KMS-11 (cell line): ENCODE measurements at regions not wholly inside any gene's neighbourhood (a gene's known extent, or its start where the extent isn't known, plus 50 kb on each side); places are given as distances from the start of the nearest gene placed in this dataset.

ENCODE experiments used
- H2AFZ ChIP-seq: fragments of 200-600 bp; sonication (generic); 2 replicates; pipeline ENCODE4 v1.6.1; 2016; ENCODE audit warnings: antibody characterized with exemption, mixed run types, low read depth
- H3K27ac ChIP-seq: fragments of 200-600 bp; sonication (generic); 2 replicates; pipeline ENCODE4 v1.6.1; 2016; ENCODE audit warnings: mild to moderate bottlenecking, mixed run types
- H3K27me3 ChIP-seq: fragments of 200-600 bp; sonication (generic); 2 replicates; pipeline ENCODE4 v1.6.1; 2017; ENCODE audit warnings: mild to moderate bottlenecking, low read depth, mixed run types, moderate library complexity; ENCODE audit not compliant: insufficient read depth
- H3K36me3 ChIP-seq: fragments of 200-600 bp; sonication (generic); 2 replicates; pipeline ENCODE4 v1.6.1; 2017; ENCODE audit warnings: mild to moderate bottlenecking, mixed run types; ENCODE audit not compliant: insufficient read depth
- H3K4me1 ChIP-seq: fragments of 200-600 bp; sonication (generic); 2 replicates; pipeline ENCODE4 v1.6.1; 2016; ENCODE audit warnings: mild to moderate bottlenecking, low read depth, mixed run types; ENCODE audit not compliant: poor library complexity, severe bottlenecking
- H3K4me2 ChIP-seq: fragments of 200-600 bp; sonication (generic); 2 replicates; pipeline ENCODE4 v1.7.0; 2016; ENCODE audit warnings: mild to moderate bottlenecking, mixed run types
- H3K4me3 ChIP-seq: fragments of 200-600 bp; sonication (generic); IDR thresholded peaks from 2 replicates; pipeline ENCODE4 v1.6.1; 2017; ENCODE audit warnings: low read depth, low read length, mixed read lengths; ENCODE audit not compliant: insufficient read depth
- H3K79me2 ChIP-seq: fragments of 200-600 bp; sonication (generic); 2 replicates; pipeline ENCODE4 v1.6.1; 2016; ENCODE audit warnings: low read depth, mixed run types; ENCODE audit not compliant: insufficient read depth
- H3K9ac ChIP-seq: fragments of 200-600 bp; sonication (generic); 2 replicates; pipeline ENCODE4 v1.6.1; 2016; ENCODE audit warnings: mild to moderate bottlenecking, mixed run types
- H4K20me1 ChIP-seq: fragments of 200-600 bp; sonication (generic); 2 replicates; pipeline ENCODE4 v1.6.1; 2016; ENCODE audit warnings: mild to moderate bottlenecking, mixed run types; ENCODE audit not compliant: insufficient read depth
- CTCF ChIP-seq: fragments of 200-600 bp; sonication (generic); conservative IDR thresholded peaks from 2 replicates; pipeline ENCODE4 v1.6.1; 2017; ENCODE audit warnings: low read depth, mild to moderate bottlenecking, antibody characterized with exemption, low read length, moderate library complexity, mixed read lengths

GRCh38 chr9:2359891-2360471, 261.6 kb upstream of the VLDLR start:
- Histone ChIP-seq H3K79me2 (no peaks in the 10 kb centered on the region), H3K36me3 (no peaks in the 10 kb centered on the region), H3K4me1 (no peaks in the 10 kb centered on the region), H3K27ac (no peak overlapping the region), H4K20me1 (no peaks in the 10 kb centered on the region), H3K27me3 (no peaks in the 10 kb centered on the region), H3K4me3 (no peak overlapping the region), H3K4me2 (no peak overlapping the region), H3K9ac (no peak overlapping the region), H2AFZ (no peak overlapping the region)
- TF ChIP-seq CTCF, result no peak

GRCh38 chr9:2362150-2362549, 259.4 kb upstream of the VLDLR start:
- Histone ChIP-seq H2AFZ (no peak overlapping the region), H3K36me3 (no peaks in the 10 kb centered on the region), H3K27ac (no peak overlapping the region), H3K4me1 (no peaks in the 10 kb centered on the region), H3K4me2 (no peak overlapping the region), H3K79me2 (no peaks in the 10 kb centered on the region), H3K27me3 (no peaks in the 10 kb centered on the region), H3K9ac (no peak overlapping the region), H4K20me1 (no peaks in the 10 kb centered on the region), H3K4me3 (no peak overlapping the region)
- TF ChIP-seq CTCF, result no peak

- H3K79me2 ChIP-seq, result no peaks in the 10 kb centered on the region
- H3K36me3 ChIP-seq, result no peaks in the 10 kb centered on the region
- no peaks in the 10 kb centered on the region for H3K4me1 ChIP-seq
- TF ChIP-seq CTCF, result no peak
- no peaks in the 10 kb centered on the region for H3K27me3 ChIP-seq
- no peaks in the 10 kb centered on the region for H4K20me1 ChIP-seq
- no peak overlapping the region for H3K9ac ChIP-seq
- no peak overlapping the region for H3K27ac ChIP-seq
- H3K4me3 ChIP-seq, result no peak overlapping the region
- H3K4me2 ChIP-seq, result no peak overlapping the region
- no peak overlapping the region for H2AFZ ChIP-seq
Measured at GRCh38 chr9:2363138-2363745, 258.3 kb upstream of the VLDLR start.

GRCh38 chr9:2363781-2364180, 257.8 kb upstream of the VLDLR start:
- no peaks in the 10 kb centered on the region for H4K20me1 ChIP-seq
- TF ChIP-seq CTCF, result no peak

More at GRCh38 chr9:2363781-2364180, 257.8 kb upstream of the VLDLR start:
- H3K9ac ChIP-seq, result no peak overlapping the region
- no peak overlapping the region for H2AFZ ChIP-seq
- no peak overlapping the region for H3K4me2 ChIP-seq
- no peaks in the 10 kb centered on the region for H3K4me1 ChIP-seq
- H3K79me2 ChIP-seq, result no peaks in the 10 kb centered on the region
- H3K27me3 ChIP-seq, result no peaks in the 10 kb centered on the region
- no peaks in the 10 kb centered on the region for H3K36me3 ChIP-seq
- H3K4me3 ChIP-seq, result no peak overlapping the region
- no peak overlapping the region for H3K27ac ChIP-seq
